Gastrocnemius medialis (tissue), 4 donors: ENCODE measurements at regions not wholly inside any gene's neighbourhood (a gene's known extent, or its start where the extent isn't known, plus 50 kb on each side); places are given as distances from the start of the nearest gene placed in this dataset.

Source experiments
- CTCF ChIP-seq, 5 experiments: fragments of 450-650 bp in 3 of 5; fragments of 200-600 bp in 2 of 5; sonication (generic) in 2 of 5; IDR thresholded peaks in 4 of 5; conservative IDR thresholded peaks in 1 of 5; 1 replicate in 4 of 5; 2 replicates in 1 of 5; pipeline ENCODE4 v1.5.1; 2016 to 2019; ENCODE audit warnings: antibody characterized with exemption in 5 of 5, mild to moderate bottlenecking in 3 of 5, moderate library complexity in 3 of 5
- POLR2A ChIP-seq, 2 donors: fragments of 450-650 bp; IDR thresholded peaks; one replicate each; pipeline ENCODE4 v1.6.1; 2017; ENCODE audit warnings: antibody characterized with exemption in 2 of 2, mild to moderate bottlenecking in 2 of 2, moderate library complexity in 2 of 2

- TF ChIP-seq CTCF (IDR thresholded peaks at IDR 0.05 in 4 of 5, conservative IDR thresholded peaks at IDR 0.05 in 1 of 5) = no peak
- TF ChIP-seq POLR2A (IDR thresholded peaks at IDR 0.05) = no peak
These were observed 130.6 kb upstream of the STT3B start for GRCh38 chr3:31402117-31402516.
